Lung (tissue), 11 donors: ENCODE measurements at regions not wholly inside any gene's neighbourhood (a gene's known extent, or its start where the extent isn't known, plus 50 kb on each side); places are given as distances from the start of the nearest gene placed in this dataset.

Experiments used
- ATAC-seq: fragments of 200-7000 bp; cut with Tn5 transposase; one replicate; pipeline ENCODE4 v1.9.1; 2020; ENCODE audit warnings: moderate number of reproducible peaks; ENCODE audit not compliant: insufficient read depth, low FRiP score
- DNase-seq, 3 donors: peaks; one replicate each; pipeline ENCODE4 v3.0.0-alpha.2; 2013 to 2017
- H3K27ac ChIP-seq, 2 donors: one replicate each; pipeline ENCODE4 v1.5.1; 2013; ENCODE audit warnings: mild to moderate bottlenecking in 2 of 2, moderate library complexity in 2 of 2, control low read depth in 1 of 2, inconsistent platforms in 1 of 2, low read depth in 1 of 2, low read length in 1 of 2
- H3K27me3 ChIP-seq, 3 donors: one replicate each; pipeline ENCODE4 v1.5.1; 2013; ENCODE audit warnings: low read length in 2 of 3; ENCODE audit not compliant: control insufficient read depth in 3 of 3, insufficient read depth in 3 of 3
- H3K36me3 ChIP-seq, 4 donors: one replicate each; pipeline ENCODE4 v1.5.1; 2013; ENCODE audit warnings: low read length in 4 of 4, mild to moderate bottlenecking in 1 of 4, moderate library complexity in 1 of 4; ENCODE audit not compliant: control insufficient read depth in 4 of 4, insufficient read depth in 4 of 4
- H3K4me1 ChIP-seq, 5 donors: one replicate each; pipeline ENCODE4 v1.5.1; 2013; ENCODE audit warnings: low read length in 5 of 5, mild to moderate bottlenecking in 2 of 5, moderate library complexity in 1 of 5; ENCODE audit not compliant: control insufficient read depth in 5 of 5, insufficient read depth in 5 of 5
- H3K4me3 ChIP-seq: one replicate; pipeline ENCODE4 v1.5.1; 2013; ENCODE audit warnings: mild to moderate bottlenecking, control low read depth, moderate library complexity
- H3K9ac ChIP-seq, 2 donors: one replicate each; pipeline ENCODE4 v1.5.1; 2013; ENCODE audit warnings: low read length in 2 of 2, control low read depth in 1 of 2; ENCODE audit not compliant: insufficient read depth in 1 of 2
- H3K9me3 ChIP-seq, 4 donors: one replicate each; pipeline ENCODE4 v1.5.1; 2013; ENCODE audit warnings: low read length in 3 of 4, mild to moderate bottlenecking in 1 of 4, moderate library complexity in 1 of 4; ENCODE audit not compliant: control insufficient read depth in 4 of 4, insufficient read depth in 3 of 4
- CTCF ChIP-seq: IDR thresholded peaks from 2 replicates; pipeline ENCODE4 v1.5.1; 2012; ENCODE audit warnings: mild to moderate bottlenecking; ENCODE audit errors: control extremely low read depth, extremely low read depth
- WGBS, 2 donors: extraction: QIAGEN DNeasy Blood & Tissue Kit; methylation state at CpG; one replicate each; pipeline ENCODE4 v1.1.7; 2013; 5-methylcytosine and 5-hydroxymethylcytosine counted together
- donor health status: control.
- donor health status: control.
- donor health status: Bipolar disorder and iron deficiency.
- donor health status: healthy.
- donor health status: DM: yes; HTN: yes; CAD: no.

GRCh38 chr9:27940535-27940934 lies 367.3 kb upstream of the C9orf72 start:
- H3K4me3 ChIP-seq: no peak overlapping the region
- H3K36me3 ChIP-seq: no peaks in the 10 kb centered on the region
- no peak overlapping the region for H3K27ac ChIP-seq
- H3K4me1 ChIP-seq: no peaks in the 10 kb centered on the region
- H3K27me3 ChIP-seq: no peaks in the 10 kb centered on the region
- ATAC-seq (no peak), DNase-seq (no peak)
- H3K9me3 ChIP-seq: no peaks in the 10 kb centered on the region
- 81 to 86% methylated on average over 3 of the region's 3 CpGs for WGBS, 2 donors
- no peak for TF ChIP-seq CTCF
- no peak overlapping the region for H3K9ac ChIP-seq

DNA sequence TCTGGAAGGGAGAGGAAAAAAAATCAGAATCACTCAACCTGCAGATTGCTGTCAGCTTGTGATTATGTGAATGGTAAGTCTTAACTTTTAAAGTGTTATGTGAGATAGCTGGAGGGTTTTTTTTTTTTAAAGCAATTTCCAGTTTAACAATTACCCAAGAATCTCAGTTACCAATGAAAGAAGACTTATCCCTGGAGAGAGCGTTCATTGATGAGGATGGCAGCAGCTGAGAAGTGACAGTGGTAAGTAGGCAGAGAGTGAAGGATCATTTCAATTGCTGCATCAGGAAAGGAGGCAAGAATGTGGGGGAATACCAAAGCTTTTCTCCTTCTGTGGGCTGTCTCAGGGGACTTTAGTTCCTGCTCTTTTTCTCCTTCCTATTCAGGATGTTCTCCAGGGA lies 370.2 kb upstream of the C9orf72 start:
- Histone ChIP-seq H3K9ac (no peak overlapping the region), H3K4me1 (no peaks in the 10 kb centered on the region), H3K27ac (no peak overlapping the region), H3K36me3 (no peaks in the 10 kb centered on the region), H3K4me3 (no peak overlapping the region), H3K27me3 (no peaks in the 10 kb centered on the region), H3K9me3 (no peaks in the 10 kb centered on the region)
- DNase-seq (no peak), ATAC-seq (no peak)
- no peak for TF ChIP-seq CTCF
- 70 to 72% methylated on average over 1 of the region's 1 CpG for WGBS, 2 donors

DNA sequence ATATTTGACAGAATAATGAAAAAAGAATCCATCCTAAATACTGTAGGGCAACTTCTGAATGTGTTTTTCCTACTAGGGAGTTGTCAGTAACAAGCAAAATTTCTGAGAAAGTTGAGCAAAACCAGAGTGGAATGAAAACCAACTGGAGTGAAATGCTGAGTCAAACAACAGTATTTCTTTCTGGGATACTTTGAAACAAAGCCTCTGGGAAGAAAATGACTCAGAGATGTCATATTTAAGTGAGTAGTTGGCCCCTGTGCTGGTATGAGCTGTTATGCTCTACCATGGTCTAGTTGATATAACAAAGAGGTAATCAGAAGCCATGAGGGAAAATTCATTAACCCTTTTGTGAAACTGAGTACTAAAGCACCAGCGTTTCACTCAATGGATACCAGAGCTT lies 372.1 kb upstream of the C9orf72 start:
- no peak overlapping the region for H3K9ac ChIP-seq
- no peak for TF ChIP-seq CTCF
- H3K36me3 ChIP-seq: no peaks in the 10 kb centered on the region
- no peak overlapping the region for H3K27ac ChIP-seq
- H3K4me3 ChIP-seq: no peak overlapping the region
- ATAC-seq (no peak), DNase-seq (no peak)
- 0 to 32% methylated on average over 1 of the region's 1 CpG for WGBS, 2 donors
- no peaks in the 10 kb centered on the region for H3K9me3 ChIP-seq
- H3K27me3 ChIP-seq: no peaks in the 10 kb centered on the region
- H3K4me1 ChIP-seq: no peaks in the 10 kb centered on the region

- DNase-seq (no peak), ATAC-seq (no peak)
- Histone ChIP-seq H3K9ac (no peak overlapping the region), H3K36me3 (no peaks in the 10 kb centered on the region), H3K9me3 (no peaks in the 10 kb centered on the region), H3K4me1 (no peaks in the 10 kb centered on the region), H3K4me3 (no peak overlapping the region), H3K27ac (no peak overlapping the region), H3K27me3 (no peaks in the 10 kb centered on the region)
- 92% methylated on average over 8 of the region's 8 CpGs for WGBS, 2 donors
- no peak for TF ChIP-seq CTCF
Measured at GRCh38 chr9:27950382-27950781, 377.1 kb upstream of the C9orf72 start.
